GM12878 (cell line): ENCODE measurements at regions not wholly inside any gene's neighbourhood (a gene's known extent, or its start where the extent isn't known, plus 50 kb on each side); places are given as distances from the start of the nearest gene placed in this dataset.

Source experiments
- ATAC-seq: fragments of 200-7000 bp; cut with Tn5 transposase; 3 replicates; pipeline ENCODE4 v1.9.1; 2020; ENCODE audit warnings: mild to moderate bottlenecking, moderate library complexity
- BruUV-seq: library from RNA; stranded (reverse); fragments of 400-500 nt; replicated peaks from 2 replicates; lab custom pipeline; 2021; lab: Mats Ljungman, UMichigan
- CTCF ChIA-PET: fragments of 300-600 bp; sonication (Branson Sonifier 250); formaldehyde crosslinking; extraction: SDS; loops from one replicate; lab custom pipeline; 2021; ENCODE audit warnings: inconsistent platforms; lab: Yijun Ruan, JAX
- POLR2A ChIA-PET: fragments of 350-600 bp; formaldehyde crosslinking; extraction: SDS; loops from one replicate; lab custom pipeline; 2021; ENCODE audit warnings: inconsistent platforms; lab: Charles Lee
- RAD21 ChIA-PET: fragments of 300-600 bp; sonication (Branson Sonifier 250); formaldehyde crosslinking; loops from one replicate; lab custom pipeline; 2023; ENCODE audit warnings: antibody characterized with exemption; ENCODE audit not compliant: unreplicated experiment; lab: Charles Lee
- SMC1A ChIA-PET: fragments of 300-600 bp; sonication (Branson Sonifier 250); formaldehyde crosslinking; loops from one replicate; lab custom pipeline; 2023; ENCODE audit not compliant: unreplicated experiment, uncharacterized antibody; lab: Charles Lee
- DNase-seq: peaks from one replicate; pipeline ENCODE4 v3.0.0-alpha.2; 2011; ENCODE audit warnings: low read depth, low spot score
- FAIRE-seq: peaks from 3 replicates; lab custom pipeline; 2011; peaks lifted over from hg19 to GRCh38; lab: Jason Lieb, UNC
- H2AFZ ChIP-seq: 2 replicates; pipeline ENCODE4 v1.6.0; 2011; ENCODE audit warnings: low read depth, low read length, control low read depth; ENCODE audit not compliant: control insufficient read depth
- H3K27ac ChIP-seq: 2 replicates; pipeline ENCODE4 v1.5.1; 2011; ENCODE audit warnings: control low read depth; ENCODE audit not compliant: control insufficient read depth, insufficient read depth
- H3K27me3 ChIP-seq, 2 experiments: replicated peaks in 1 of 2; 2 replicates each; pipeline versions ENCODE4 v1.6.0 to v1.6.1; 2011; ENCODE audit warnings: low read length in 1 of 2; ENCODE audit not compliant: control insufficient read depth in 2 of 2, insufficient read depth in 2 of 2
- H3K36me3 ChIP-seq, 2 experiments: 2 replicates each; pipeline ENCODE4 v1.5.1; 2011; ENCODE audit warnings: low read length in 1 of 2; ENCODE audit not compliant: control insufficient read depth in 2 of 2, insufficient read depth in 2 of 2
- H3K4me1 ChIP-seq: 2 replicates; pipeline ENCODE4 v1.6.1; 2011; ENCODE audit warnings: mild to moderate bottlenecking, low read length, moderate library complexity, mixed read lengths; ENCODE audit not compliant: control insufficient read depth, insufficient read depth
- H3K4me2 ChIP-seq: 2 replicates; pipeline ENCODE4 v1.6.0; 2011; ENCODE audit warnings: control low read depth; ENCODE audit not compliant: control insufficient read depth, insufficient read depth
- H3K4me3 ChIP-seq: fragments of 200-600 bp; sonication (generic); 2 replicates; pipeline ENCODE4 v1.5.1; 2016
- H3K79me2 ChIP-seq: 2 replicates; pipeline ENCODE4 v1.6.0; 2011; ENCODE audit warnings: low read length; ENCODE audit not compliant: control insufficient read depth, insufficient read depth
- H3K9ac ChIP-seq: 2 replicates; pipeline ENCODE4 v1.8.0; 2011; ENCODE audit warnings: low read length, control low read depth, mixed read lengths; ENCODE audit not compliant: control insufficient read depth, insufficient read depth
- H3K9me3 ChIP-seq: replicated peaks from 3 replicates; pipeline ENCODE4 v1.5.1; 2011; ENCODE audit warnings: mild to moderate bottlenecking, low read length; ENCODE audit not compliant: control insufficient read depth, insufficient read depth
- H4K20me1 ChIP-seq: 2 replicates; pipeline ENCODE4 v1.6.0; 2011; ENCODE audit not compliant: control insufficient read depth, insufficient read depth
- BHLHE40 ChIP-seq, 2 experiments: fragments of 450-650 bp in 1 of 2; IDR thresholded peaks; 2 replicates each; pipeline ENCODE4 v1.6.1; 2011 to 2017; ENCODE audit warnings: low read depth in 2 of 2, borderline replicate concordance in 1 of 2, improper control_type of control experiment in 1 of 2, low read length in 1 of 2, mild to moderate bottlenecking in 1 of 2
- CHD2 ChIP-seq: IDR thresholded peaks from 2 replicates; pipeline ENCODE4 v1.6.1; 2011; ENCODE audit warnings: low read depth, low read length, improper control_type of control experiment, borderline replicate concordance
- HDGF ChIP-seq: fragments of 450-650 bp; IDR thresholded peaks from 2 replicates; pipeline ENCODE4 v1.6.1; 2016; ENCODE audit warnings: antibody characterized with exemption
- IRF4 ChIP-seq: IDR thresholded peaks from 2 replicates; pipeline ENCODE4 v1.6.1; 2011; ENCODE audit warnings: low read depth, low read length
- MEF2B ChIP-seq: fragments of 450-650 bp; IDR thresholded peaks from 2 replicates; pipeline ENCODE4 v1.6.1; 2018; ENCODE audit warnings: mild to moderate bottlenecking, moderate library complexity; ENCODE audit not compliant: partially characterized antibody, poor library complexity, severe bottlenecking
- MTA3 ChIP-seq: IDR thresholded peaks from 2 replicates; pipeline ENCODE4 v1.6.1; 2012; ENCODE audit warnings: low read length, inconsistent platforms, borderline replicate concordance
- PKNOX1 ChIP-seq: fragments of 450-650 bp; IDR thresholded peaks from 2 replicates; pipeline ENCODE4 v1.6.1; 2016; ENCODE audit warnings: mild to moderate bottlenecking
- PRDM15 ChIP-seq: fragments of 450-650 bp; formaldehyde crosslinking; IDR thresholded peaks from 2 replicates; pipeline ENCODE4 v1.4.0; 2020; ENCODE audit warnings: mild to moderate bottlenecking, moderate library complexity
- RAD51 ChIP-seq: fragments of 450-650 bp; IDR thresholded peaks from 2 replicates; pipeline ENCODE4 v1.6.1; 2016; ENCODE audit warnings: moderate library complexity, mild to moderate bottlenecking, inconsistent platforms
- RELB ChIP-seq: fragments of 450-650 bp; IDR thresholded peaks from 2 replicates; pipeline ENCODE4 v1.6.1; 2017; ENCODE audit warnings: low read depth, mild to moderate bottlenecking, moderate library complexity
- SIX5 ChIP-seq: IDR thresholded peaks from 2 replicates; pipeline ENCODE4 v1.6.1; 2011; ENCODE audit warnings: mild to moderate bottlenecking, low read depth, low read length, moderate library complexity; ENCODE audit not compliant: severe bottlenecking
- SMAD1 ChIP-seq: fragments of 450-650 bp; IDR thresholded peaks from 2 replicates; pipeline ENCODE4 v1.6.1; 2018; ENCODE audit warnings: mild to moderate bottlenecking, low read depth; ENCODE audit not compliant: partially characterized antibody
- SMARCA5 ChIP-seq: fragments of 450-650 bp; IDR thresholded peaks from 2 replicates; pipeline ENCODE4 v1.6.1; 2017; ENCODE audit warnings: mild to moderate bottlenecking
- SUPT20H ChIP-seq: IDR thresholded peaks from 2 replicates; pipeline ENCODE4 v1.6.1; 2011; ENCODE audit warnings: low read depth, mild to moderate bottlenecking, low read length, moderate library complexity, borderline replicate concordance; ENCODE audit not compliant: control insufficient read depth
- TARDBP ChIP-seq: IDR thresholded peaks from 2 replicates; pipeline ENCODE4 v1.6.1; 2016; ENCODE audit warnings: borderline replicate concordance
- USF2 ChIP-seq: IDR thresholded peaks from 2 replicates; pipeline ENCODE4 v1.6.1; 2011; ENCODE audit warnings: low read depth, low read length, improper control_type of control experiment, borderline replicate concordance
- WGBS: methylation state at CpG from one replicate; pipeline ENCODE4 v1.1.6; 2016; ENCODE audit warnings: low lambda C conversion rate; ENCODE audit not compliant: insufficient replicate concordance, insufficient coverage; ENCODE audit errors: missing lambda C conversion rate; 5-methylcytosine and 5-hydroxymethylcytosine counted together
- in situ Hi-C: fragments of 300-500 bp; cut with MboI; formaldehyde crosslinking; loops from 9 replicates; pipeline ENCODE4 v1.14.3; 2018; ENCODE audit warnings: mixed read lengths
- intact Hi-C: fragments of 100-400 bp; cut with micrococcal nuclease; formaldehyde crosslinking; loops from one replicate; pipeline ENCODE4 v1.14.2; 2022; ENCODE audit not compliant: unreplicated experiment

- TF ChIP-seq SIX5, result no peak
Observed at GRCh38 chr1:166693158-166693557, 146.1 kb upstream of the POGK start (continued).

GRCh38 chr1:166693673-166694297, 145.5 kb upstream of the POGK start:
- H4K20me1 ChIP-seq, result no peaks in the 10 kb centered on the region
- ChIA-PET POLR2A (no interaction called here), RAD21 (no interaction called here), SMC1A (no interaction called here), CTCF (no interaction called here)
- FAIRE-seq (no peak), DNase-seq (no peak), ATAC-seq (no peak)
- in situ Hi-C loops (no loop called here), intact Hi-C loops (no loop called here)
- H3K27ac ChIP-seq, result no peak overlapping the region
- no peak overlapping the region for H2AFZ ChIP-seq
- no peak overlapping the region for H3K4me2 ChIP-seq
- no peaks in the 10 kb centered on the region for H3K9me3 ChIP-seq
- BruUV-seq, result no TSS peak
- H3K79me2 ChIP-seq, result no peaks in the 10 kb centered on the region
- no peaks in the 10 kb centered on the region for H3K36me3 ChIP-seq
- no peaks in the 10 kb centered on the region for H3K4me1 ChIP-seq
- H3K4me3 ChIP-seq, result no peak overlapping the region
- no peaks in the 10 kb centered on the region for H3K27me3 ChIP-seq
- 46% methylated on average over 4 of the region's 4 CpGs for WGBS
- H3K9ac ChIP-seq, result no peak overlapping the region
- no peak for TF ChIP-seq SMARCA5
- TF ChIP-seq BHLHE40 (IDR thresholded peaks at IDR 0.05; ENCODE audit: borderline replicate concordance in 1 of 2, low read depth in 2 of 2, low read length in 1 of 2), result no peak
- no peak for TF ChIP-seq HDGF
- no peak for TF ChIP-seq MTA3
- TF ChIP-seq CHD2, result no peak
- TF ChIP-seq MEF2B, result no peak
- TF ChIP-seq USF2, result no peak
- TF ChIP-seq PKNOX1, result no peak
- no peak for TF ChIP-seq PRDM15
- TF ChIP-seq RELB, result no peak
- TF ChIP-seq RAD51, result no peak
- TF ChIP-seq SMAD1, result no peak
- no peak for TF ChIP-seq TARDBP
- TF ChIP-seq IRF4, result no peak
- TF ChIP-seq SUPT20H, result no peak
